GM18873 (cell line): ENCODE measurements at regions not wholly inside any gene's neighbourhood (a gene's known extent, or its start where the extent isn't known, plus 50 kb on each side); places are given as distances from the start of the nearest gene placed in this dataset.
"Not testable (repeated sequence)": the region's sequence is repeated elsewhere in the genome, so short reads cannot be mapped to it uniquely, and the experiment has no call there.

Experiments
- ATAC-seq: cut with Tn5 transposase; IDR thresholded peaks from one replicate; pipeline ENCODE4 v1.9.1; 2021; ENCODE audit warnings: mild to moderate bottlenecking, moderate library complexity, moderate number of reproducible peaks; ENCODE audit not compliant: unreplicated experiment, low FRiP score

- no peak for ATAC-seq
These were observed 922.0 kb upstream of the NRXN1 start for GRCh38 chr2:51953931-51954330.

GRCh38 chr2:51921076-51921475 is 889.1 kb upstream of the NRXN1 start:
- no peak for ATAC-seq

GRCh38 chr2:51920509-51920908 is 888.6 kb upstream of the NRXN1 start:
- ATAC-seq = no peak

- no peak for ATAC-seq
These were observed 887.5 kb upstream of the NRXN1 start for GRCh38 chr2:51919395-51919794.

GRCh38 chr2:51918113-51918512 is 886.2 kb upstream of the NRXN1 start:
- no peak for ATAC-seq

GRCh38 chr2:51903728-51904127 is 871.8 kb upstream of the NRXN1 start:
- no peak for ATAC-seq

- no peak for ATAC-seq
These were observed 867.7 kb upstream of the NRXN1 start for GRCh38 chr2:51899643-51900042.

- not testable (repeated sequence) for ATAC-seq
These were observed 862.7 kb upstream of the NRXN1 start for GRCh38 chr2:51894584-51894983.

- no peak for ATAC-seq
These were observed 856.2 kb upstream of the NRXN1 start for GRCh38 chr2:51888120-51888519.

- no peak for ATAC-seq
These were observed 849.7 kb upstream of the NRXN1 start for GRCh38 chr2:51881673-51882072.

- no peak for ATAC-seq
These were observed 848.2 kb upstream of the NRXN1 start for GRCh38 chr2:51880153-51880552.

GRCh38 chr2:51866361-51866760 is 834.4 kb upstream of the NRXN1 start:
- ATAC-seq = no peak

- no peak for ATAC-seq
These were observed 827.3 kb upstream of the NRXN1 start for GRCh38 chr2:51859260-51859659.

- no peak for ATAC-seq
These were observed 823.8 kb upstream of the NRXN1 start for GRCh38 chr2:51855683-51856082.

- no peak for ATAC-seq
These were observed 814.9 kb upstream of the NRXN1 start for GRCh38 chr2:51846796-51847195.

GRCh38 chr2:51846018-51846417 is 814.1 kb upstream of the NRXN1 start:
- no peak for ATAC-seq

- no peak for ATAC-seq
These were observed 812.7 kb upstream of the NRXN1 start for GRCh38 chr2:51844596-51844995.

- ATAC-seq = no peak
These were observed 797.5 kb upstream of the NRXN1 start for GRCh38 chr2:51829477-51829876.

- ATAC-seq = no peak
These were observed 793.9 kb upstream of the NRXN1 start for GRCh38 chr2:51825823-51826222.

GRCh38 chr2:51813247-51813646 is 781.3 kb upstream of the NRXN1 start:
- ATAC-seq = no peak

GRCh38 chr2:51812138-51812866 is 780.4 kb upstream of the NRXN1 start:
- ATAC-seq = no peak

GRCh38 chr2:51810197-51810596 is 778.3 kb upstream of the NRXN1 start:
- no peak for ATAC-seq

- ATAC-seq = no peak
These were observed 775.3 kb upstream of the NRXN1 start for GRCh38 chr2:51807229-51807628.
